Hepatocyte (in vitro differentiated cells): ENCODE measurements at regions not wholly inside any gene's neighbourhood (a gene's known extent, or its start where the extent isn't known, plus 50 kb on each side); places are given as distances from the start of the nearest gene placed in this dataset.

Experiments used
- DNase-seq: peaks from one replicate; pipeline ENCODE4 v3.0.0-alpha.2; 2016; ENCODE audit warnings: low spot score
- H2AFZ ChIP-seq: fragments of 200-600 bp; sonication (generic); 2 replicates; pipeline ENCODE4 v1.6.0; 2016; ENCODE audit warnings: antibody characterized with exemption, mild to moderate bottlenecking
- H3K27ac ChIP-seq: fragments of 200-600 bp; sonication (generic); 2 replicates; pipeline ENCODE4 v1.5.1; 2016; ENCODE audit warnings: mild to moderate bottlenecking
- H3K27me3 ChIP-seq: fragments of 200-600 bp; sonication (generic); 2 replicates; pipeline ENCODE4 v1.6.1; 2016
- H3K36me3 ChIP-seq: fragments of 200-600 bp; sonication (generic); replicated peaks from 2 replicates; pipeline ENCODE4 v1.5.1; 2016; ENCODE audit warnings: low read depth; ENCODE audit not compliant: insufficient read depth
- H3K4me1 ChIP-seq: fragments of 200-600 bp; sonication (generic); 2 replicates; pipeline ENCODE4 v1.5.1; 2016; ENCODE audit warnings: mild to moderate bottlenecking, moderate library complexity; ENCODE audit not compliant: insufficient read depth
- H3K4me2 ChIP-seq: fragments of 200-600 bp; sonication (generic); 2 replicates; pipeline ENCODE4 v1.6.0; 2016
- H3K4me3 ChIP-seq: fragments of 200-600 bp; sonication (generic); 2 replicates; pipeline ENCODE4 v1.5.1; 2016; ENCODE audit warnings: mild to moderate bottlenecking
- H3K79me2 ChIP-seq: fragments of 200-600 bp; sonication (generic); 2 replicates; pipeline ENCODE4 v1.6.0; 2017; ENCODE audit warnings: mild to moderate bottlenecking
- H3K9me2 ChIP-seq: fragments of 200-600 bp; sonication (generic); replicated peaks from 2 replicates; pipeline ENCODE4 v1.6.0; 2017; ENCODE audit warnings: mild to moderate bottlenecking; ENCODE audit not compliant: insufficient read depth
- H3K9me3 ChIP-seq: fragments of 200-600 bp; sonication (generic); 2 replicates; pipeline ENCODE4 v1.5.1; 2016; ENCODE audit warnings: low read depth, mild to moderate bottlenecking
- H4K20me1 ChIP-seq: fragments of 200-600 bp; sonication (generic); 2 replicates; pipeline ENCODE4 v1.6.0; 2016; ENCODE audit warnings: mild to moderate bottlenecking; ENCODE audit not compliant: insufficient read depth, poor library complexity, severe bottlenecking
- CTCF ChIP-seq: fragments of 200-600 bp; sonication (generic); IDR thresholded peaks from 2 replicates; pipeline ENCODE4 v1.5.1; 2016; ENCODE audit warnings: antibody characterized with exemption, mild to moderate bottlenecking; ENCODE audit not compliant: poor library complexity
- EZH2 ChIP-seq: fragments of 200-600 bp; sonication (generic); IDR thresholded peaks from 2 replicates; pipeline ENCODE4 v1.6.1; 2016; ENCODE audit warnings: antibody characterized with exemption, mild to moderate bottlenecking, borderline replicate concordance
- EZH2phosphoT487 ChIP-seq: fragments of 200-600 bp; sonication (generic); IDR thresholded peaks from one replicate; pipeline ENCODE4 v1.6.1; 2018; ENCODE audit warnings: antibody characterized with exemption, mild to moderate bottlenecking, low read depth, moderate library complexity; ENCODE audit not compliant: unreplicated experiment, severe bottlenecking
- WGBS: methylation state at CpG from one replicate; pipeline ENCODE4 v1.1.6; 2016; ENCODE audit warnings: low lambda C conversion rate; ENCODE audit errors: missing lambda C conversion rate; 5-methylcytosine and 5-hydroxymethylcytosine counted together

GRCh38 chr7:31284106-31284505 is 56.4 kb downstream of the NEUROD6 start:
- no peak overlapping the region for H3K27ac ChIP-seq
- no peaks in the 10 kb centered on the region for H3K9me3 ChIP-seq
- H3K4me2 ChIP-seq, result no peak overlapping the region
- no peaks in the 10 kb centered on the region for H3K27me3 ChIP-seq
- H3K4me3 ChIP-seq, result no peak overlapping the region
- WGBS, result 62% methylated on average over 4 of the region's 4 CpGs
- TF ChIP-seq CTCF, result no peak
- no peak for TF ChIP-seq EZH2
- TF ChIP-seq EZH2phosphoT487, result no peak
- H3K4me1 ChIP-seq, result no peaks in the 10 kb centered on the region
- H3K36me3 ChIP-seq, result no peaks in the 10 kb centered on the region
- H3K79me2 ChIP-seq, result no peaks in the 10 kb centered on the region
- no peak for DNase-seq
- H3K9me2 ChIP-seq, result no peaks in the 10 kb centered on the region
- no peak overlapping the region for H2AFZ ChIP-seq
- no peaks in the 10 kb centered on the region for H4K20me1 ChIP-seq

GRCh38 chr7:31271641-31272405 is 68.7 kb downstream of the NEUROD6 start:
- H4K20me1 ChIP-seq, result no peaks in the 10 kb centered on the region

GRCh38 chr7:31267486-31267885 is 73.0 kb downstream of the NEUROD6 start:
- WGBS, result 80% methylated on average over 1 of the region's 1 CpG
- no peak overlapping the region for H3K4me2 ChIP-seq
- H3K4me3 ChIP-seq, result no peak overlapping the region
- H3K36me3 ChIP-seq, result no peaks in the 10 kb centered on the region
- H3K9me3 ChIP-seq, result no peaks in the 10 kb centered on the region
- H3K9me2 ChIP-seq, result no peaks in the 10 kb centered on the region
- TF ChIP-seq EZH2 (no peak), CTCF (no peak), EZH2phosphoT487 (no peak)
- H3K79me2 ChIP-seq, result no peaks in the 10 kb centered on the region
- no peaks in the 10 kb centered on the region for H3K27me3 ChIP-seq
- H3K4me1 ChIP-seq, result no peaks in the 10 kb centered on the region
- H2AFZ ChIP-seq, result no peak overlapping the region
- H4K20me1 ChIP-seq, result no peaks in the 10 kb centered on the region
- H3K27ac ChIP-seq, result no peak overlapping the region
- no peak for DNase-seq

More at GRCh38 chr7:31271641-31272405, 68.7 kb downstream of the NEUROD6 start:
- Histone ChIP-seq H3K79me2 (no peaks in the 10 kb centered on the region), H3K27me3 (no peaks in the 10 kb centered on the region), H3K4me2 (no peak overlapping the region), H3K9me2 (no peaks in the 10 kb centered on the region), H3K9me3 (no peaks in the 10 kb centered on the region), H3K36me3 (no peaks in the 10 kb centered on the region), H3K27ac (no peak overlapping the region), H3K4me1 (no peaks in the 10 kb centered on the region), H3K4me3 (no peak overlapping the region), H2AFZ (no peak overlapping the region)
- TF ChIP-seq EZH2, result no peak
- no peak for TF ChIP-seq EZH2phosphoT487
- no peak for TF ChIP-seq CTCF
- WGBS, result 63% methylated on average over 5 of the region's 5 CpGs
- DNase-seq, result no peak
